Hematopoietic multipotent progenitor cell treated with erythropoietin and hydrocortisone succinate and interleukin-3 and kit ligand, for 17 days (in vitro differentiated cells): ENCODE measurements at regions not wholly inside any gene's neighbourhood (a gene's known extent, or its start where the extent isn't known, plus 50 kb on each side); places are given as distances from the start of the nearest gene placed in this dataset.
"Not testable (repeated sequence)": the region's sequence is repeated elsewhere in the genome, so short reads cannot be mapped to it uniquely, and the experiment has no call there.

Experiments used
- DNase-seq: peaks from one replicate; pipeline ENCODE4 v3.0.0-alpha.2; 2015; ENCODE audit warnings: low spot score

DNA sequence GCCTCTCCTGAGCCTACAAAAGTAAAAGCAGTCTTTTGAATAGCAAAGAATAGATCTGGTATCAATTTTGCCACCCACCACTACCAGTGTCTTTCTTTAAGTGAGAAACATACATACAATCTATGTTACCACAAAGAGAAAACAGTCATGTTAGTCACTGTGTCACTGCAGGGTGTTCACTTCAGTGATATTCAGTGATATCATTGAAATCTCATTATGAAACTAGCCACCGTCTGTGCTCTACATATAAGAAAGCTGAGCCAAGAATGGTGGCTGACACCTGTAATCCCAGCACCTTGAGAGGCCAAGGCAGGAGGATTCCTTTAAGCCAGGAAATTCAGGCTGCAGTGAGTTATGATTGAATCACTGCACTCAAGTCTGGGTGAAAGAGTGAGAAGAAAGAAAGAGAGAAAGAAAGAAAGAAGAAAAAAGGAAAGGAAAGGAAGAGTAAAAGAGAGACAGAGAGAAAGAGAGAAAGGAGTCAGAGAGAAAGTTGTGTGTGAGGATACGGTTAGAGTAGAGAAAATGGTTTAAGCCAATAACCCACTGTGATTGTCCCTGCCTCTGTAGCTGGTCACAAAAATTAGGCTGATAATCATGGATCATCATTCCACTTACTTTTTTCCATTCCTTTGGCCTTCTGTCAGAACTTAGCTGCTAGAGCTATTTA lies 847.1 kb downstream of the FAM181B start:
- DNase-seq, result no peak

DNA sequence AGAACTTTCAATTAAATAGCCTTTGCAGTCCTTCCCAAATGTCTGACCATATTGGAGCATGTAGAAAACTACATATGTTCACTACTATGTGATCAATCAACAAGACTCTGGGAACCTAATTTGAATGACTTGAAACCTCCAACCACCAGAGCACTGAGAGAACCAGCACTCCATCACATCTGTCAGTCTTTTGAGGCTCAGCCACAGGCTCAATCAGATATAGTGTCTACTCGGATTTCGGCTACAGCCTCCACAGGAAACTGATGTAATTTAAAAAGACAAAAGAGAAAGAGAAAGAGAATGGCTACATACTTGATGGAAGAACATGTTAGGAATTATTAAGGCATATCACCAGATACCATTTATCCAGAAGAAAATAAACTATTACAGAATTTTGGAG lies 859.0 kb downstream of the FAM181B start:
- DNase-seq, result no peak

DNA sequence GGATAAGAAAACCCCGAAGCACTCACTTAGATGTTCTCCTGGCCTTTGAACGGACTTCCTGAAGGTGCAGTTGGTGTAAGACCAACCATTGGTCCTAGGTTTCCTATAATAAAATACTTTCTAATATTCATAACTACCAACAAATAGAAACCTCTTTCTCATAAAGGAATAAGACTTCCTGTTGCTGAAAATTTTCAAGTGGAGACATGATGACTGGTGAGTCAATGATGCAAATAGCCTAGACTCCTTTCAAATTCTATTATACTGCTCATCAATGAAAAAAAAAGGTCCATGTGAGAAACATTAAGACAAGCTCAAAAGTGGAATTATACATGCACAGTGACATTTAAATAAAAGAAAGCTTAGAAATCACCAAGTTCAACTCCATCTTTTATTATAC lies 862.8 kb downstream of the FAM181B start:
- no peak for DNase-seq

DNA sequence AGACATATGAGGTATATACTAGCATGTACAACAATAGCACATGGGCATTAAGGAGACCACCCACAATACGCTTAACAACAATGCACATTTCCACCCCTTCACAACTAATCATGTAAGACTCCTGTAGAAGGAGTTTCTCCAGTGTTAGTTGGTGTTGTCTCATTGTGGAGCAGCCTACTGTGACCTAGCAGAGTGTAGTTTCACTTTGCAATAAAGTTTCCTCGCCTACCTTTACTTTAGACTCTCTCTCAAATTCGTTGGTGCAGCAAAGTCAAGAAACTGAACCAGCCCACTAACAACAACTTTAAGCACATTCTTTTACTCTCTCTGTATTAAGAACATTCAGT lies 863.6 kb downstream of the FAM181B start:
- no peak for DNase-seq

DNA sequence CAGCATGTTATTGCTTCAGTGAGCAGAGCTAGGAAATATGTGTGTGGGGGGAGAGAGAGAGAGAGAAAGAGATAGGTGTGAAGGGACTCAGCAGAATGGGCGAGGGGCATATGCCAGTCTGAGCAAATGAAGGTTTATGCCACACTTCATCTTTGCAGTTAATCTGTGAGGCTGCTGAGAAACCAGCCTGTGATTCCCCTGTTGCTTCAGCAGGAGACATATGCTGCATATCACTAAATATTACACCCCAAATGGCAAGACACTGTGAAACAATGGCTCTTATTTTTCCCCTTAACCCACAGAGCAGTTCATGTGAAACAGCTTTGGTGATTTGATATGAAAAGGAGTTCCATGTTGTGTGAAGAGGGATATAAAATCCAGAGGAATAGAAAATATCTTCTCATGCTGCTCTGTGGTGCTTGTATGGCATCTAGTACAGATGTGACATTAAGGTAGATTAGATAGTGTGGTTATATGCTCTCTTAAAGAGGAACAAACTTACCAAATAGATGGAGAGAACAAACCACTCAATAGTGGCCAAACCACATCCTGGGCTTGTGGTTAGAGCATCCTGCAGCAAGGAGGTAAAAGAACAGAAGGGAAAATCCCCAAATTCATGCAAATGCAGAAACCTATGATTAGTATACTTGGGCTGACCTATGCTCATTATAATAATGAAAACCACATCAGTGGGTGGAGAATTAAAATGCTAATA lies 864.2 kb downstream of the FAM181B start:
- DNase-seq, result no peak

DNA sequence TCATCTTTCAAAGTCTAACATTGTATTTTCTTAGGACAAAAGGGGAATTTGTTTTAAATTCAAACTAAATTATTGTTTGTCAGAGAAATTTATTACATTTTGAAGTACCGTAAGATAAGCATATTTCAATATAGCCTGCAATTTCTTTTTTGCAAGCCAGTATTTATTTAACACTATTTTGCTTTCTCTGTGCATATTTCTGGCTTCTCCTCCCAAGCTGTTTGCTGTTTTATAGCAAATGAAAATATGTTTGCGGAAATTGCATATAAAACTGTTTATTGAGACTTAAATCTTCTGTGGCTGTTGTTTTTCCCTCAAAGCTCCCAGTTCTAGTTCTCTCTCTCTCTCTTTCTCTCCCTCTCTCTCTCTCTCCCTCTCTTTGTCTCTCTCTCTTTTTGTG lies 866.8 kb downstream of the FAM181B start:
- no peak for DNase-seq

DNA sequence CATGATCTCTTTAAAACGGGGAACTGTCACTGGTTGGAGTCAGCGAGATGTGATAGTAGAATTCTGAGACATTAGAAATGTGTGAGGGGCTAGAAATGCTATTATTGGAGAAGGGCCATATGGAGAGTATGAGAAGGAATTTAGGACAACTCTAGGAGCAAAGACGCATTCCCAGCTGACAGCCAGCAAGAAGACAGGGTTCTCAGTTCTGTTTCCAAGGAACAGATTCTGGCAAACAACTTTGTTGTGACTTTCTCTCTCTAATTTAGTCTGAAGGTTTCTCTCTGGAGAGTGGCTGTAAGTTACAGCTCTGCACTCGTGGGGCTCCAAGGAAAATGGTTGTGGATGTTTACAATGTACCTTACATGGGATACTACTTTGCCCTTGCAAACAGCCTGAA lies 876.3 kb downstream of the FAM181B start:
- no peak for DNase-seq

DNA sequence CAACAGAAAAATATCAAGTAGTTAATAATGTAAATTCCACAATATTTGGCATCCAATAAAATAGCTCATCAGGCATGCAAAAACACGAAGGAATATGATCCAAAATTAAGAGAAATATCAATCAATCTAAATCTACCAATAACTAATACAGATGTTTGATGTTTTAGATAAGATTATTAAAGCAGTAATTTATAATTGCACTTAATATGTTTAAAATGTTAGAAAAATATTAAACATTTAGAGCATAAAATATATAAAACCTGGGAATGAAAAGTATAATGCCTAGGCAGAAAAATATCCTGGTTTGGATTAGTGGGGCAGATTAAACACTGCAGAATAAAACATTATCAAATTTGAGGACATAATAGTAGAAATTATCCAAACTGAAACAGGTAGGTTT lies 879.9 kb downstream of the FAM181B start:
- DNase-seq, result no peak

DNA sequence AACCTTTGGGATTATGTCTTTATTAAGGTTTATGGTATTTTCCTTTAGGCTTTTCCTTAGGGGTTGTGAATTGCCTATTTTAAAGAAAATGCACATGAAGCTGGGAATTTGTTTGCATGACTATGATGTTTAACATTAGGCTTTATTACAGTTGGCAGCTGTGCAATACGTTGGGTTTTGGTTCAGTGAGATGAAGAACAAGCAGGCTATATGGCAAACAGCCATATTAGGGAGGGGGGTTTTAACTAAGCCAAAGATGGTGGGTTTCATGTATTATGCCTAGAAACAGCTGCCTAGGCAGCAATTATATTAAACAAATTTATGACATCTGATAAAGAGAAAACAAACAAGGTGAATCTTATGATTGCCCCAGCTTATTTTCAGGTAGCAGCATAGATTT lies 880.8 kb downstream of the FAM181B start:
- DNase-seq, result no peak

DNA sequence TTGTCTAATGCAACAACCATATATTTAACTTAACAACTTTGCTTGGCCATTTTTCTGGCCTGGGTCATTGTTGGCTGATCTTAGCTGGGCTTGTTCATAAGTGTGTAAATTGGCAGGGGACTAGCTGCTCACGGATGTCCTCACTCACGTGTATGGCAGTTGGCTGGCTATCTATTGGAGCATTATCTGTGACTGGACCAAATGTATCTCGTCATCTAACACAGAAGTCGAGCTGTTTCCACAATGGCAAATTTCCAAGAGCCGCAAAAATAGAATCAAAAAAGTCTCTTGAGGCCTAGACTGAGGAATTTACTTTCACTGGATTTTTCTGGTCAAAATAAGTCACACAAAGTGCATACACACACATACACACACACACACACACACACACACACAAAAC lies 893.3 kb downstream of the FAM181B start:
- DNase-seq, result no peak

DNA sequence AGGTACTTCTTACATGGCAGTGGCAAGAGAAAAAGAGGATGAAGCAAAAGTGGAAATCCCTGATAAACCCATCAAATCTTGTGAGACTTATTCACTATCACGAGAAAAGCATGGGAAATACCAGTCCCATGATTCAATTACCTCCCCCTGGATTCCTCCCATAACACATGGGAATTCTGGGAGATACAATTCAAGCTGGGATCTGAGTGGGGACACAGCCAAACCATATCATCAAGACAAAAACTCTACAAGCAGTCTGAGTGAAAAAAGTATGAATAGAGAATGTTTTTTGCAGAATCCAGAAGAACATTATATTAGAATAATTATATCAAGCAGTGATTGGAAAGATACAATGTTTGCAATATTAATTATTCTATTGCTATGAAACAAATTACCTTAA lies 893.7 kb downstream of the FAM181B start:
- DNase-seq, result no peak

DNA sequence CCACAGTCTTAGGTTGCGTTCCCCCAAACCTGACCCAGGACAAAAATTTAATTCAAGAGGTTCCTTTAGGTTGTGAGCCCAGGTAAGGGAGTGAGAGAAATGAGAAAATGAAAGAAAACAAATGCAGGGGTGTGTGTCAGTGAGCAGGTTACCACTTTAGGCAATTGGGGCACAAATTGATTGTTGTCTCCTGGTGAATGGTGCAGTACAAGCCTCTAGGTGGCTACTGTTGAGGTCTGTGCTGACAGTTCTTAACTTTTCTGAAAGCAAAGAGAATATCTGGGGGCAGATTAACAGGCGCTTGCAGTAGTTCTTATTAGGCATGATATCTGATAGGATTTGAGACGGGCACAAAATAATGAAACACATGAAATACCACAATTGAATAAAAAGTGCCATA lies 894.6 kb downstream of the FAM181B start:
- DNase-seq, result no peak

DNA sequence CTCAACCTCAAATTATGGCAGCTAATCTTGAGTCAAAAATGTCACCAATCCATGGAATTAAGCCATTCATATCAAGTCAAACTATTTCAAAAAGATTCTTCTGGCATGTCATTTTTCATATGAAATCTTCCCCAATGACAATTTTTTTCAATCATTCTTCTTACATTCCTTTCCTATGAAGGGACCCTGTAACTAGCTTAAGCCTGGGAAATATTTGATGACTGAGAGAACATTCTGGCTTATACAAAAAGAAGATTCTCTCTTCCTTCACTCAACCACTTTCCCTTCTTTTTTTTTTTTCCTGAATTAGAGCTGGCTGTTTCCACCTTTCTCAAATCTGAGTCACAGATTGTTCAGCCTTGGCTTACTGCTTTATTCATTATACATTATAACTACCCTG lies 903.7 kb downstream of the FAM181B start:
- no peak for DNase-seq

DNA sequence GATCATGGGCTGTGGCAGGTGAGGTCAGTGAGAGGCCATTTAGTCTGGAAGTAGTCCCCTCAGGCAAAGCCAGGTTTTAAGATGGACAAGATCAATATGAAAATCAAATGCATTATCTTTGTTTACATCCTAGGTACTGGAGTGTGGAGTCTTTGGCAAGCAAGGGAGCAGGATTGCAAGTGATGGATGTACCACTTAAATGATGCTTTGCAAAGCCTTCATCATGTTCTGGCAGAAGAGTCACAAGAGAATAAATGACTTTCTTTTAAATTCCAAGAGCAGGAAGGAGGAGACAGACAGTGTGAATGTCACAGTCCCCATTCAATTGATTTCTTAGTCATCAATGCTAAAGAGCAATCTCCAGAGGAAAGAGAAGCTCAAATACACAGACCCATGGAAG lies 908.3 kb downstream of the FAM181B start:
- DNase-seq, result no peak

DNA sequence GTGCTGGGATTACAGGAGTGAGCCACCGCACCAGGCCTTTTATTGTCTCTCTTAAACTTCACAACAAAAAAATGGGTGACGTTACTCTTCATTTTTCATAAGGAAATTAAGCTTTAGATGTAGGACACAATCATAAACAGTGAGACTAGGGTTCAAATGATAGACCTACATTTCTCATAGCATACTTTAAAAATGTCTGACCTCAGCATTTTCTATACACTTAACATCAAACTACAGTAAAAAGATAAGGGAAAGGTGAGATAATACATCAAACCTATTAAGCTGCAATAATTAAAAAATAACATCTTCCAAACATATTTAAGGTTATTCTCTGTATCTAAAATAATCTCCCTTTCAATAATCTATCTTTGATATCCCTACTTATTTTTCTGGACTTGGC lies 914.2 kb downstream of the FAM181B start:
- no peak for DNase-seq

DNA sequence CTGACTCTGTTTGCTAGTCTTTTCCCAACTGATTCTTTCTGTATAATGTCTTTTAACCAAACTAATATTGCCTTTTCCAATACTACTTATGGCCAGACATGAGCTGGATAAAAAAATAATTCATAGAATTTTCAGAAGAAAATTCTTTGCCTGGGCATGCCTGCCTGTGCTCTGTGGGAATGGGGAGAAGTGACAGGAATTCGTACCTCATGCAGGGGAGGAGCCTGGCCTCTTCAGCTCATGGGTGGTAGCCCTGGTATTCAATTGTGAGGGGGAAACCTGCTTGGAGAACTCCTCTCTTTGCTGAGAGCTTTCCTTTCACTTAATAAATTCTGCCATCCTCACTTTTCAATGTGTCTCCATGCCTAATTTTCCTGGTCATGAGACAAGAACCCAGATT lies 928.8 kb downstream of the FAM181B start:
- DNase-seq, result no peak

DNA sequence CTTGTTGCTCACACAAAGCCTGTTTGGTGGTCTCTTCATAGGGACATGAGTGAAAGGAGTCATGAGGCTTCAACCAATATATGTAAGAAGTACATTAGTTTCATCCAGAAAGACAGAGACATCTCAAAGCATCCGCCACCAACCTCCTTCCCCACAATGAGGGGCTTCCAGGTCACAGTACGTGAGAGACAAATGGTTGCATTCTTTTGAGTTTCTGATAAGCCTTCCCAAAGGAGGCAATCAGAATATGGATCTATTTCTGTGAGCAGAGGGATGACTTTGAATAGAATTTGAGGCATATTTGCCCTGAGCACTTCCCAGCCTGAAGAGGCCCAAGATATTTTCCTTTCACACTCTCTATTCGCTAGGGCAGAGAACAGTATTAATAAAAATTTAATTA lies 931.1 kb downstream of the FAM181B start:
- DNase-seq, result no peak

DNA sequence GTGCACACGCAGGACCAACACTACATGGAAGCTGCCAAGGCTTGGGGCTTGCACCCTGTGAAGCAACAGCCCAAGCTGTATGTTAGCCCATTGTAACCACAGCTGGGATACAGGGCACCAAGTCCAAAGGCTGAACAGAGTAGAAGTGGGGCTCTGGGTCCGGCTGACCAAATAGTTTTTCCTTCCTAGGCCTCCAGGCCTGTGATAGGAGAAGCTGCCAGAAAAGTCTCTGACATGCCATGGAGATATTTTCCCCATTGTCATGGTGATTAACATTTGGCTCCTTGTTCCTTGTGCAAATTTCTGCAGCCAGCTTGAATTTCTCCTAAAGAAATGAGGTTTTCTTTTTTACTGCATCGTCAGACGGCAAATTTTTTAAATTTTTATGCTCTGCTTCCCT lies 941.2 kb downstream of the FAM181B start:
- DNase-seq, result no peak

DNA sequence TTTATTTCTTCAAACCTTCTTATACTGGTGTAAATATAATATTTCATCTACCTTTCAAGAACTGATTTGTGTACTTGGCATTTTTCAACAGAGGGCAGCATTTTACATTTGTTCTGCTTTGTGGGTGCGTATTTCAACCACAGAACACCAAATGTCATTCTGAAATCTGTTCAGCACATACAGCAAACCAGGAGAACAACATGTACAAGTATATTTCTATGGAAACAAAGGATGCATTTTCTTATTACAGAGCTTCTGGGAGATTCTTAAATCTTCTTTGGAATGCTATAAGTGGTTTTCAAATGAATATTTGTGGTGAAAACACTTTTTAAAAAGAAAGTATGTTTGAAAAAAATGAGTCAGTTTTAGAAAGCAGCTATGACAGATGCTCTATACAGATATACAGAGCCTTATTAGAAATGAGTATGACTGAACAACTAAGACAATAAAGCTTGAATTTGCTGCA lies 946.0 kb downstream of the FAM181B start:
- no peak for DNase-seq

DNA sequence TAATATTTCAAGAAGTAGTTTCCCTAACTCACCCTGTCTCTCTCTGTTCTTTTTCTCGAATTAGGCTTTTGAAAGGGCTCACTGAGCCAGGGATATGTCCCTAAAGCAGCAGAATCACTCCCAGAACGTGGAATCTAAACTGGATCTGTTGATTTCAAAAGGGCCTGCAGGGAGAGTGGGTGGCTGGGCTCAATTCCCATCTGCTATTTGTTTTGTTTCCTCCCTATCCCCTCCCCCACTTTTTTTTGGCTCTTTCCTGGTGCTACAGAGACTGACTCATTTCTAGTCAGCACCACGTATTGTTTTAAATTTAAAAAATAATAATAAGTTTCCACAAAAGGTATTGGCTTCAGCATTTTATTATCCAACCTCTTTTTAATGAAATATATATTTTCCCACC lies 961.5 kb downstream of the FAM181B start:
- no peak for DNase-seq

DNA sequence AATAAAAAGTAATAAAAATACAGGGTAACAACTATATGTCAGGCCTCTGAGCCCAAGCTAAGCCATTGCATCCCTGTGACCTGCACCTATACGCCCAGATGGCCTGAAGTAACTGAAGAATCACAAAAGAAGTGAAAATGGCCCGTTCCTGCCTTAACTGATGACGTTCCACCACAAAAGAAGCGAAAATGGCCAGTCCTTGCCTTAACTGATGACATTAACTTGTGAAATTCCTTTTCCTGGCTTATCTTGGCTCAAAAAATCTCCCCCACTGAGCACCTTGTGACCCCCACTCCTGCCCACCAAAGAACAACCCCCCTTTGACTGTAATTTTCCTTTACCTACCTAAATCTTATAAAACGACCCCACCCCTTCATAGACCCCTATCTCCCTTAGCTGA lies 963.8 kb downstream of the FAM181B start:
- DNase-seq, result not testable (repeated sequence)

DNA sequence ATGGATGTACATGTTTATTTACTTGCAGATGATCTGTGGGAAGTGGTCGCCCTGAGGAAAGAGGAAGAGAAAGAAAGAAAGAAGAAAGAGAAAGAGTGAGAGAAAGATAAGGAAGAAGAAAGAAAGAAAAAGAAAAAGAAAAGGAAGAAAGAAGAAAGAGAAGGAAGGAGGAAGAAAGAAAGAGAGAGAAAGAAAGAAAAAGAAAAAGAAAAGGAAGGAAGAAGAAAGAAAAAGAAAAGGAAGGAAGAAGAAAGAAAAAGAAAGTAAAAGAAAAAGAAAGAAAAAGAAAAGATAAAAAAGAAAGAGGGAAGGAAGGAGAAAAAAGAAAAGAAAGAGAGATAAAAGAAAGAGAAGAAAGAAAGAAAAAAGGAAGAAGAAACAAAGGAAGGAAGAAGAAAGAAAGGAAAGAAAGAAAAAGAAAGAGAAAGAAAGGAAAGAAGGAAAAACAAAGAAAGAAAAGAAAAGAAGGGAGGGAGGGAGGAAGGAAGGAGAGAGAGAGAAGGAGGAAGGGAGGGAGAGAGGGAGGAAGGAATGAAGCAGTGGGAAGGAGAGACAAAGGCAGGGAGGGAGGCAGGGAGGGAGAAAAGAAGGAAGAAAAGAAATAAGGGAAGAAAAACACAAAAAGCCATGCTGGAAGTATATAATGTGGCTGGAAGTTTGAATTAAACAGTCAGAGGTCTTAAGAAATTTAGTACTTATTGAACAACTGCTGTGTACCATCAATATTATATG lies 976.6 kb downstream of the FAM181B start:
- DNase-seq, result no peak

DNA sequence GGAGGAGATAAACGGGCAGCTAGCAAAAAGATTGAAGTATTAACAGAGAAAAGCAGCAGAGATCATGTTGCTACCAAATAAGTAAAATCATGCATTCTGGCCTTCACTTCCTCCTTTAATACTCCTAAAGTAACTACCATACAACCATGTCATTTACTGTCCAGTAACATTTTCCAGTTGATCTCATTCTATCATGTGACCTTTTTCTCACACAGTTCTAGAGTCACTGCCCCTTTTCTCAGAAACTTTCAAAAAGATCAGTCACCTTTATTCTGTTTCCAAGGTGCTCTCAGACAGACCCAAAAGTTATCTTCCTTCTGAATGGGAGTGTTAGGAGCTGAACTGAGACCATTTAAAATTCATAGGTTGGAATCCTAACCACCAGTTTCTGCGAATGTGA lies 984.4 kb downstream of the FAM181B start:
- DNase-seq, result no peak
